ENCODE measurements at regions not wholly inside any gene's neighbourhood (a gene's known extent, or its start where the extent isn't known, plus 50 kb on each side); places are given as distances from the start of the nearest gene placed in this dataset.

- DNase-seq (ENCODE audit: low spot score): no peak
- H3K9ac ChIP-seq (ENCODE audit: low read depth in 1 of 2, low read length in 2 of 2): no peak overlapping the region
- H3K4me1 ChIP-seq (ENCODE audit: control insufficient read depth in 4 of 4, insufficient read depth in 4 of 4, low read length in 3 of 4): no peaks in the 10 kb centered on the region
- H3K27ac ChIP-seq (ENCODE audit: low read depth in 1 of 2, low read length in 2 of 2): no peak overlapping the region
- H3K27me3 ChIP-seq (ENCODE audit: control insufficient read depth in 4 of 4, insufficient read depth in 4 of 4, low read length in 3 of 4): no peaks in the 10 kb centered on the region
- no peaks in the 10 kb centered on the region for H3K9me3 ChIP-seq (ENCODE audit: control insufficient read depth in 4 of 4, low read length in 3 of 4)
- no peaks in the 10 kb centered on the region for H3K36me3 ChIP-seq (ENCODE audit: control insufficient read depth in 4 of 4, insufficient read depth in 3 of 4, low read depth in 1 of 4, low read length in 3 of 4)
- 49% methylated on average over 4 of the region's 4 CpGs for WGBS
- no peak overlapping the region for H3K4me3 ChIP-seq (ENCODE audit: low read depth in 1 of 3, low read length in 3 of 3)
- TF ChIP-seq SP1 (IDR thresholded peaks at IDR 0.05) (no peak), YY1 (IDR thresholded peaks at IDR 0.05) (no peak), ATF3 (IDR thresholded peaks at IDR 0.05) (no peak), JUND (IDR thresholded peaks at IDR 0.05) (no peak), EGR1 (IDR thresholded peaks at IDR 0.05; ENCODE audit: low read depth in 2 of 2) (no peak), TAF1 (conservative IDR thresholded peaks at IDR 0.05) (no peak), REST (IDR thresholded peaks at IDR 0.05) (no peak), HNF4A (conservative IDR thresholded peaks at IDR 0.05) (no peak)
Measured at GRCh38 chrX:33379839-33380238, 168.5 kb upstream of the DMD start.

GRCh38 chrX:33357606-33358005 lies 146.3 kb upstream of the DMD start:
- TF ChIP-seq REST (IDR thresholded peaks at IDR 0.05): no peak
- TF ChIP-seq HNF4A (conservative IDR thresholded peaks at IDR 0.05): no peak
- no peak overlapping the region for H3K27ac ChIP-seq (ENCODE audit: low read depth in 1 of 2, low read length in 2 of 2)
- H3K9ac ChIP-seq (ENCODE audit: low read depth in 1 of 2, low read length in 2 of 2): no peak overlapping the region
- H3K4me1 ChIP-seq (ENCODE audit: control insufficient read depth in 4 of 4, insufficient read depth in 4 of 4, low read length in 3 of 4): no peaks in the 10 kb centered on the region
- DNase-seq (ENCODE audit: low spot score): no peak
- H3K4me3 ChIP-seq (ENCODE audit: low read depth in 1 of 3, low read length in 3 of 3): no peak overlapping the region
- H3K36me3 ChIP-seq (ENCODE audit: control insufficient read depth in 4 of 4, insufficient read depth in 3 of 4, low read depth in 1 of 4, low read length in 3 of 4): no peaks in the 10 kb centered on the region
- no peaks in the 10 kb centered on the region for H3K9me3 ChIP-seq (ENCODE audit: control insufficient read depth in 4 of 4, low read length in 3 of 4)
- no peaks in the 10 kb centered on the region for H3K27me3 ChIP-seq (ENCODE audit: control insufficient read depth in 4 of 4, insufficient read depth in 4 of 4, low read length in 3 of 4)
- 71% methylated on average over 3 of the region's 3 CpGs for WGBS

GRCh38 chrX:33339219-33339618 lies 127.9 kb upstream of the DMD start:
- WGBS: 18% methylated on average over 9 of the region's 9 CpGs
- no peak for DNase-seq (ENCODE audit: low spot score)
- TF ChIP-seq TAF1 (conservative IDR thresholded peaks at IDR 0.05): no peak
- TF ChIP-seq RXRA (IDR thresholded peaks at IDR 0.05): no peak
- no peak for TF ChIP-seq NR2F2 (IDR thresholded peaks at IDR 0.05)
- no peak for TF ChIP-seq ATF3 (IDR thresholded peaks at IDR 0.05)
- no peak for TF ChIP-seq MAX (IDR thresholded peaks at IDR 0.05)
- TF ChIP-seq FOXA2 (IDR thresholded peaks at IDR 0.05): no peak
- no peak for TF ChIP-seq ZBTB33 (IDR thresholded peaks at IDR 0.05)
- no peak for TF ChIP-seq JUND (IDR thresholded peaks at IDR 0.05)
- TF ChIP-seq EGR1 (IDR thresholded peaks at IDR 0.05; ENCODE audit: low read depth in 2 of 2): no peak
- no peak for TF ChIP-seq YY1 (IDR thresholded peaks at IDR 0.05)
- TF ChIP-seq HNF4A (conservative IDR thresholded peaks at IDR 0.05): no peak
- TF ChIP-seq FOXA1 (IDR thresholded peaks at IDR 0.05): no peak
- TF ChIP-seq RAD21 (IDR thresholded peaks at IDR 0.05): no peak

More at GRCh38 chrX:33339219-33339618, 127.9 kb upstream of the DMD start:
- Histone ChIP-seq H3K4me3 (ENCODE audit: low read depth in 1 of 3, low read length in 3 of 3) (no peak overlapping the region), H3K4me1 (ENCODE audit: control insufficient read depth in 4 of 4, insufficient read depth in 4 of 4, low read length in 3 of 4) (no peaks in the 10 kb centered on the region), H3K9me3 (ENCODE audit: control insufficient read depth in 4 of 4, low read length in 3 of 4) (no peaks in the 10 kb centered on the region), H3K9ac (ENCODE audit: low read depth in 1 of 2, low read length in 2 of 2) (no peak overlapping the region), H3K27me3 (ENCODE audit: control insufficient read depth in 4 of 4, insufficient read depth in 4 of 4, low read length in 3 of 4) (no peaks in the 10 kb centered on the region), H3K27ac (ENCODE audit: low read depth in 1 of 2, low read length in 2 of 2) (no peak overlapping the region), H3K36me3 (ENCODE audit: control insufficient read depth in 4 of 4, insufficient read depth in 3 of 4, low read depth in 1 of 4, low read length in 3 of 4) (no peaks in the 10 kb centered on the region)
